Activated T-cell treated with anti-CD3 and anti-CD28 coated beads, Interleukin-2, amount 50 U/mL, for 72 hours (primary cell): ENCODE measurements at regions not wholly inside any gene's neighbourhood (a gene's known extent, or its start where the extent isn't known, plus 50 kb on each side); places are given as distances from the start of the nearest gene placed in this dataset.
A peak's percentile ranks its signal among the peaks of the same experiment; 100 is the strongest.
"Not testable (repeated sequence)": the region's sequence is repeated elsewhere in the genome, so short reads cannot be mapped to it uniquely, and the experiment has no call there.

Experiments used
- ATAC-seq, 2 donors: fragments of 150-1000 bp; cut with Tn5 transposase; replicated peaks in 1 of 2; 2 replicates each; pipeline ENCODE4 v1.10.0; 2021; ENCODE audit warnings: moderate library complexity in 2 of 2, mild to moderate bottlenecking in 1 of 2
- DNase-seq, 2 donors: peaks; one replicate each; pipeline ENCODE4 v3.0.0; 2021 to 2022; ENCODE audit warnings: mixed read lengths in 1 of 2
- H3K27ac Mint-ChIP-seq: one replicate; pipeline ENCODE4 v1.8.0; 2022; ENCODE audit warnings: mild to moderate bottlenecking, moderate library complexity, mixed read lengths
- H3K27me3 Mint-ChIP-seq: one replicate; pipeline ENCODE4 v1.8.0; 2022; ENCODE audit warnings: low read depth, mixed read lengths
- H3K36me3 Mint-ChIP-seq, 2 donors: one replicate each; pipeline ENCODE4 v1.8.0; 2022; ENCODE audit warnings: mixed read lengths in 2 of 2, mild to moderate bottlenecking in 1 of 2; ENCODE audit not compliant: insufficient read depth in 2 of 2
- H3K4me1 Mint-ChIP-seq: one replicate; pipeline ENCODE4 v1.8.0; 2022; ENCODE audit warnings: low read depth, mixed read lengths
- H3K4me3 Mint-ChIP-seq, 2 donors: one replicate each; pipeline ENCODE4 v1.8.0; 2022; ENCODE audit warnings: mild to moderate bottlenecking in 2 of 2, mixed read lengths in 2 of 2, moderate library complexity in 2 of 2
- H3K9me3 Mint-ChIP-seq, 2 donors: one replicate each; pipeline ENCODE4 v1.8.0; 2022; ENCODE audit warnings: mixed read lengths in 2 of 2

- no peaks in the 10 kb centered on the region for H3K36me3 Mint-ChIP-seq
- ATAC-seq = no peak
- H3K9me3 Mint-ChIP-seq = no peaks in the 10 kb centered on the region
- no peak for DNase-seq
- no peak overlapping the region for H3K27ac Mint-ChIP-seq
- H3K27me3 Mint-ChIP-seq = no peaks in the 10 kb centered on the region
- H3K4me1 Mint-ChIP-seq = no peaks in the 10 kb centered on the region
- no peak overlapping the region for H3K4me3 Mint-ChIP-seq
Measured at GRCh38 chr7:26988836-26989374, 106.9 kb downstream of the HOXA1 start.

- H3K4me1 Mint-ChIP-seq = no peaks in the 10 kb centered on the region
- H3K9me3 Mint-ChIP-seq = no peaks in the 10 kb centered on the region
- DNase-seq (no peak), ATAC-seq (no peak)
- H3K36me3 Mint-ChIP-seq = no peaks in the 10 kb centered on the region
- H3K4me3 Mint-ChIP-seq = no peak overlapping the region
- no peak overlapping the region for H3K27ac Mint-ChIP-seq
- no peaks in the 10 kb centered on the region for H3K27me3 Mint-ChIP-seq
Measured at GRCh38 chr7:26987338-26987737, 108.5 kb downstream of the HOXA1 start.

- Mint-ChIP-seq H3K4me3 (no peak overlapping the region), H3K27ac (peak overlapping the region; percentile 79), H3K27me3 (peaks cover 17% of the 10 kb centered on the region), H3K36me3 (peaks cover 0 to 3% of the 10 kb centered on the region in 2 donors), H3K4me1 (no peaks in the 10 kb centered on the region), H3K9me3 (peaks cover 0 to 5% of the 10 kb centered on the region in 2 donors)
- DNase-seq (no peak), ATAC-seq (no peak)
Measured at GRCh38 chr7:26978146-26978545, 113.8 kb upstream of the SKAP2 start.

- H3K4me1 Mint-ChIP-seq = no peaks in the 10 kb centered on the region
- H3K4me3 Mint-ChIP-seq = no peak overlapping the region
- peaks cover under 1 to 5% of the 10 kb centered on the region in 2 donors for H3K36me3 Mint-ChIP-seq
- H3K27ac Mint-ChIP-seq = no peak overlapping the region
- DNase-seq (no peak), ATAC-seq (no peak)
- peaks cover 13% of the 10 kb centered on the region for H3K27me3 Mint-ChIP-seq
- H3K9me3 Mint-ChIP-seq = peaks cover 8 to 11% of the 10 kb centered on the region in 2 donors
Measured at GRCh38 chr7:26976840-26977239, 112.5 kb upstream of the SKAP2 start.

GRCh38 chr7:26971924-26972323, 107.5 kb upstream of the SKAP2 start:
- ATAC-seq, H3K4me3 Mint-ChIP-seq, H3K27me3 Mint-ChIP-seq, H3K27ac Mint-ChIP-seq, H3K36me3 Mint-ChIP-seq, DNase-seq, H3K4me1 Mint-ChIP-seq: not testable (repeated sequence)
- H3K9me3 Mint-ChIP-seq = peaks cover 13 to 19% of the 10 kb centered on the region in 2 donors

GRCh38 chr7:26965724-26966123, 101.3 kb upstream of the SKAP2 start:
- Mint-ChIP-seq H3K36me3 (no peaks in the 10 kb centered on the region), H3K27ac (no peak overlapping the region), H3K4me1 (no peaks in the 10 kb centered on the region), H3K27me3 (no peaks in the 10 kb centered on the region), H3K9me3 (no peaks in the 10 kb centered on the region), H3K4me3 (no peak overlapping the region)
- DNase-seq (no peak), ATAC-seq (no peak)

- ATAC-seq (no peak), DNase-seq (no peak)
- Mint-ChIP-seq H3K36me3 (no peaks in the 10 kb centered on the region), H3K4me3 (no peak overlapping the region), H3K4me1 (no peaks in the 10 kb centered on the region), H3K27ac (no peak overlapping the region), H3K9me3 (no peaks in the 10 kb centered on the region), H3K27me3 (no peaks in the 10 kb centered on the region)
Measured at GRCh38 chr7:26964156-26964808, 99.9 kb upstream of the SKAP2 start.

GRCh38 chr7:26959290-26959689, 94.9 kb upstream of the SKAP2 start:
- Mint-ChIP-seq H3K4me3 (no peak overlapping the region), H3K27ac (no peak overlapping the region), H3K9me3 (no peaks in the 10 kb centered on the region), H3K27me3 (peaks cover 5% of the 10 kb centered on the region), H3K4me1 (no peaks in the 10 kb centered on the region), H3K36me3 (no peaks in the 10 kb centered on the region)
- DNase-seq = no peak
- no peak for ATAC-seq

GRCh38 chr7:26958834-26959233, 94.4 kb upstream of the SKAP2 start:
- no peaks in the 10 kb centered on the region for H3K4me1 Mint-ChIP-seq
- peaks cover 5% of the 10 kb centered on the region for H3K27me3 Mint-ChIP-seq
- no peaks in the 10 kb centered on the region for H3K36me3 Mint-ChIP-seq
- H3K9me3 Mint-ChIP-seq = no peaks in the 10 kb centered on the region
- ATAC-seq = no peak
- H3K27ac Mint-ChIP-seq = no peak overlapping the region
- DNase-seq = no peak
- no peak overlapping the region for H3K4me3 Mint-ChIP-seq

- no peak overlapping the region for H3K4me3 Mint-ChIP-seq
- H3K9me3 Mint-ChIP-seq = no peaks in the 10 kb centered on the region
- peaks cover 14% of the 10 kb centered on the region for H3K27me3 Mint-ChIP-seq
- no peak overlapping the region for H3K27ac Mint-ChIP-seq
- no peaks in the 10 kb centered on the region for H3K36me3 Mint-ChIP-seq
- ATAC-seq (no peak), DNase-seq (no peak)
- no peaks in the 10 kb centered on the region for H3K4me1 Mint-ChIP-seq
Measured at GRCh38 chr7:26955516-26955915, 91.1 kb upstream of the SKAP2 start.

- H3K9me3 Mint-ChIP-seq = no peaks in the 10 kb centered on the region
- H3K36me3 Mint-ChIP-seq = no peaks in the 10 kb centered on the region
- ATAC-seq (no peak), DNase-seq (no peak)
- H3K4me1 Mint-ChIP-seq = no peaks in the 10 kb centered on the region
- H3K27me3 Mint-ChIP-seq = peaks cover 14% of the 10 kb centered on the region
- no peak overlapping the region for H3K27ac Mint-ChIP-seq
- no peak overlapping the region for H3K4me3 Mint-ChIP-seq
Measured at GRCh38 chr7:26954951-26955350, 90.6 kb upstream of the SKAP2 start.

- Mint-ChIP-seq H3K36me3 (no peaks in the 10 kb centered on the region), H3K9me3 (no peaks in the 10 kb centered on the region), H3K27ac (no peak overlapping the region), H3K4me1 (no peaks in the 10 kb centered on the region), H3K27me3 (peaks cover 13% of the 10 kb centered on the region), H3K4me3 (no peak overlapping the region)
- ATAC-seq = no peak
- DNase-seq = no peak
Measured at GRCh38 chr7:26951407-26951950, 87.1 kb upstream of the SKAP2 start.

GRCh38 chr7:26950889-26951288, 86.5 kb upstream of the SKAP2 start:
- ATAC-seq (no peak), DNase-seq (no peak)
- Mint-ChIP-seq H3K27ac (no peak overlapping the region), H3K9me3 (no peaks in the 10 kb centered on the region), H3K36me3 (no peaks in the 10 kb centered on the region), H3K4me1 (no peaks in the 10 kb centered on the region), H3K27me3 (peaks cover 13% of the 10 kb centered on the region), H3K4me3 (no peak overlapping the region)

- Mint-ChIP-seq H3K9me3 (no peaks in the 10 kb centered on the region), H3K4me1 (no peaks in the 10 kb centered on the region), H3K27me3 (peaks cover 13% of the 10 kb centered on the region), H3K36me3 (no peaks in the 10 kb centered on the region), H3K27ac (no peak overlapping the region), H3K4me3 (no peak overlapping the region)
- DNase-seq (no peak), ATAC-seq (no peak)
Measured at GRCh38 chr7:26949319-26949718, 84.9 kb upstream of the SKAP2 start.
